ENCODE measurements at regions not wholly inside any gene's neighbourhood (a gene's known extent, or its start where the extent isn't known, plus 50 kb on each side); places are given as distances from the start of the nearest gene placed in this dataset.

DNA sequence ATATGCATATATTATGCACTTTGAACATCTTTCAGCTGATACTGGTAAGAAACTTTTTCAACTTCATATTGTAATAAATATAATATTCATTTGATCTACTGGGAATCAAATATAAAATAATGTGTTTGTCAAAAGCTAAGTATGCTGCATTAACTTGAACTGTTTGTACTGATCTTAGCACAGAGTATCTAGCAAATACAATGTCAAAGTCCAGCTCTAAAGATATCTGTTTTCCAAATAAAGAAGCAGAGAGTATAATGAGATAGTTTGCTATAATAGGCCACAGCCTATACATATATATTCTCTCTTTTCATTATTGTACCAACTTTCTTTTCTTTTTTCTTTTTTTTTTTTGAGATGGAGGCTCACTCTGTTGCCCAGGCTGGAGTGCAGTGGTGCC is 417.0 kb downstream of the TMEM161B start:
- no peaks in the 10 kb centered on the region for H3K36me3 ChIP-seq
- intact Hi-C loops (cut with DNase I): no loop called here

GRCh38 chr5:87850843-87851242 is 417.8 kb downstream of the TMEM161B start:
- H3K4me1 ChIP-seq: no peaks in the 10 kb centered on the region
- no peak for DNase-seq
- H3K27me3 ChIP-seq: no peaks in the 10 kb centered on the region
- H3K36me3 ChIP-seq: no peaks in the 10 kb centered on the region
- no peak overlapping the region for H3K4me3 ChIP-seq
- intact Hi-C loops (cut with DNase I): no loop called here
- H3K27ac ChIP-seq: no peak overlapping the region
- TF ChIP-seq EP300 (IDR thresholded peaks at IDR 0.05): no peak
- TF ChIP-seq POLR2A (IDR thresholded peaks at IDR 0.05): no peak
- no peak for TF ChIP-seq POLR2AphosphoS5 (IDR thresholded peaks at IDR 0.05)
- TF ChIP-seq, protein P1, sequence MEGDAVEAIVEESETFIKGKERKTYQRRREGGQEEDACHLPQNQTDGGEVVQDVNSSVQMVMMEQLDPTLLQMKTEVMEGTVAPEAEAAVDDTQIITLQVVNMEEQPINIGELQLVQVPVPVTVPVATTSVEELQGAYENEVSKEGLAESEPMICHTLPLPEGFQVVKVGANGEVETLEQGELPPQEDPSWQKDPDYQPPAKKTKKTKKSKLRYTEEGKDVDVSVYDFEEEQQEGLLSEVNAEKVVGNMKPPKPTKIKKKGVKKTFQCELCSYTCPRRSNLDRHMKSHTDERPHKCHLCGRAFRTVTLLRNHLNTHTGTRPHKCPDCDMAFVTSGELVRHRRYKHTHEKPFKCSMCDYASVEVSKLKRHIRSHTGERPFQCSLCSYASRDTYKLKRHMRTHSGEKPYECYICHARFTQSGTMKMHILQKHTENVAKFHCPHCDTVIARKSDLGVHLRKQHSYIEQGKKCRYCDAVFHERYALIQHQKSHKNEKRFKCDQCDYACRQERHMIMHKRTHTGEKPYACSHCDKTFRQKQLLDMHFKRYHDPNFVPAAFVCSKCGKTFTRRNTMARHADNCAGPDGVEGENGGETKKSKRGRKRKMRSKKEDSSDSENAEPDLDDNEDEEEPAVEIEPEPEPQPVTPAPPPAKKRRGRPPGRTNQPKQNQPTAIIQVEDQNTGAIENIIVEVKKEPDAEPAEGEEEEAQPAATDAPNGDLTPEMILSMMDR (IDR thresholded peaks at IDR 0.05): no peak
- no peaks in the 10 kb centered on the region for H3K9me3 ChIP-seq
- WGBS, 2 donors: 83 to 89% methylated on average over 3 of the region's 3 CpGs

More for the DNA sequence above, 417.0 kb downstream of the TMEM161B start:
- no peak for DNase-seq
- no peak overlapping the region for H3K4me3 ChIP-seq
- no peaks in the 10 kb centered on the region for H3K4me1 ChIP-seq
- no peak overlapping the region for H3K27ac ChIP-seq
- no peaks in the 10 kb centered on the region for H3K27me3 ChIP-seq
- no peaks in the 10 kb centered on the region for H3K9me3 ChIP-seq
- no peak for TF ChIP-seq POLR2AphosphoS5 (IDR thresholded peaks at IDR 0.05)
- TF ChIP-seq, protein P1 (IDR thresholded peaks at IDR 0.05): no peak

DNA sequence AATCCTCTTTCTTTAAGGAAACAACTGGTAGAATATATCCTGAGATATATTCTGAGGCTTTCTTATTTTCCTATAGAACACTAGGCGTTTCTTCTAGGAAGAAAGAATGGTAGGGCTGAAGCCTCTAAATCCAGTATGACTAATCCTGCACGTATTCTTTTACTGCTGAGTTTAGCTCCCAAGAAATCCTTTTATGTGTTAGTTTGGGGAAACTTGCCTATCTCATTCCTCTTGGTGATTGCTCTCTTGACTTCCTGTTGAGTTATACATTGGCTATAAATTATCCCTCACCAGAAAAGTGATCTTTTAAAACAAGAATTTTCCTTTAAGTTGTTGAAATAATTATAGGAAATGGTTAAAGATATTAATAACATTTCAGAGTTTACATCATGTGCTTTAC is 422.9 kb downstream of the TMEM161B start:
- H3K4me3 ChIP-seq: no peak overlapping the region
- DNase-seq: no peak
- intact Hi-C loops (cut with DNase I): no loop called here
- no peaks in the 10 kb centered on the region for H3K36me3 ChIP-seq
- TF ChIP-seq POLR2A (IDR thresholded peaks at IDR 0.05) (no peak), EP300 (IDR thresholded peaks at IDR 0.05) (no peak), POLR2AphosphoS5 (IDR thresholded peaks at IDR 0.05) (no peak)
- TF ChIP-seq, protein P1 (IDR thresholded peaks at IDR 0.05): no peak
- H3K4me1 ChIP-seq: no peaks in the 10 kb centered on the region
- no peaks in the 10 kb centered on the region for H3K9me3 ChIP-seq
- WGBS, 2 donors: 25 to 37% methylated on average over 2 of the region's 2 CpGs
- H3K27ac ChIP-seq: no peak overlapping the region
- H3K27me3 ChIP-seq: no peaks in the 10 kb centered on the region

- intact Hi-C loops (cut with DNase I): no loop called here
- Histone ChIP-seq H3K4me3 (no peak overlapping the region), H3K9me3 (peaks cover 0 to 3% (median under 1%) of the 10 kb centered on the region in 4 donors), H3K27ac (no peak overlapping the region), H3K4me1 (no peaks in the 10 kb centered on the region), H3K36me3 (no peaks in the 10 kb centered on the region), H3K27me3 (no peaks in the 10 kb centered on the region)
- TF ChIP-seq POLR2A (IDR thresholded peaks at IDR 0.05) (no peak), EP300 (IDR thresholded peaks at IDR 0.05) (no peak), POLR2AphosphoS5 (IDR thresholded peaks at IDR 0.05) (no peak)
- TF ChIP-seq, protein P1 (IDR thresholded peaks at IDR 0.05): no peak
- no peak for DNase-seq
- 68 to 84% methylated on average over 4 of the region's 4 CpGs for WGBS, 2 donors
These were observed 423.8 kb downstream of the TMEM161B start for GRCh38 chr5:87844866-87845265.

DNA sequence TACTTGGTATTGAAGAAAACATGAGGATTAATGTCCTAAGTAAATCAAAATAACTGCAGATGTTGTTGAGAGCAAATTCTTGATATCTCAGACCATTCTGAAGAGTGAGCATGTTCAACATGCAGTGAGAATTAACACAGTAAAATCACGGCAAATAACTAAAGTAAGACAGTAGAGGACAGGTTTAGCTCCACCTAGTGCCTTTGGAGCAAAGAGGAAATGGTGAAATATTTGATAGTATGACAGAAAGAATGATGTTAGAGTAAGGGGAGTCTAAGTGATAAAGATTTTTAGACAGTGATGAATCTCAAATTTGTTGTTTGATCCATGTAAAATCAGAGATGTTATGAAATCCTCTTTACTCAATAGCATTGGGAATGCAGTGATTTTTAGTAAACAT is 424.2 kb downstream of the TMEM161B start:
- Histone ChIP-seq H3K9me3 (peaks cover 0 to 3% (median 1%) of the 10 kb centered on the region in 4 donors), H3K4me1 (no peaks in the 10 kb centered on the region), H3K27ac (no peak overlapping the region), H3K27me3 (no peaks in the 10 kb centered on the region), H3K4me3 (no peak overlapping the region), H3K36me3 (no peaks in the 10 kb centered on the region)
- no peak for DNase-seq
- 86 to 87% methylated on average over 1 of the region's 1 CpG for WGBS, 2 donors
- no peak for TF ChIP-seq POLR2A (IDR thresholded peaks at IDR 0.05)
- no peak for TF ChIP-seq EP300 (IDR thresholded peaks at IDR 0.05)
- TF ChIP-seq, protein P1 (IDR thresholded peaks at IDR 0.05): no peak
- TF ChIP-seq POLR2AphosphoS5 (IDR thresholded peaks at IDR 0.05): no peak
- intact Hi-C loops (cut with DNase I): no loop called here

Data from sigmoid colon (tissue), 6 donors.